MV-4-11 (cell line): ENCODE measurements at regions not wholly inside any gene's neighbourhood (a gene's known extent, or its start where the extent isn't known, plus 50 kb on each side); places are given as distances from the start of the nearest gene placed in this dataset.

Experiments
- DNase-seq: peaks from one replicate; lab custom pipeline; 2025; lab: John Stamatoyannopoulos, UW

GRCh38 chr1:58000116-58000515, 546.4 kb downstream of the OMA1 start:
- DNase-seq, result no peak

GRCh38 chr1:57996400-57996799, 550.1 kb downstream of the OMA1 start:
- no peak for DNase-seq

- no peak for DNase-seq
Measured at GRCh38 chr1:57991289-57991688, 555.2 kb downstream of the OMA1 start.

- DNase-seq, result no peak
Measured at GRCh38 chr1:57989877-57990276, 556.6 kb downstream of the OMA1 start.

- DNase-seq, result no peak
Measured at GRCh38 chr1:57987523-57987922, 559.0 kb downstream of the OMA1 start.

- peak; percentile 82 for DNase-seq
Measured at GRCh38 chr1:57986432-57986831, 560.1 kb downstream of the OMA1 start.

GRCh38 chr1:57984277-57984676, 560.4 kb upstream of the DAB1 start:
- no peak for DNase-seq

GRCh38 chr1:57983441-57983840, 559.6 kb upstream of the DAB1 start:
- no peak for DNase-seq

- DNase-seq, result no peak
Measured at GRCh38 chr1:57982852-57983251, 559.0 kb upstream of the DAB1 start.

GRCh38 chr1:57976216-57976615, 552.4 kb upstream of the DAB1 start:
- DNase-seq, result no peak

- DNase-seq, result no peak
Measured at GRCh38 chr1:57968321-57968720, 544.5 kb upstream of the DAB1 start.

- DNase-seq, result no peak
Measured at GRCh38 chr1:57966751-57967406, 543.0 kb upstream of the DAB1 start.

- DNase-seq, result no peak
Measured at GRCh38 chr1:57966340-57966739, 542.5 kb upstream of the DAB1 start.

- no peak for DNase-seq
Measured at GRCh38 chr1:57963581-57963980, 539.7 kb upstream of the DAB1 start.

GRCh38 chr1:57959531-57960241, 535.8 kb upstream of the DAB1 start:
- DNase-seq, result no peak

GRCh38 chr1:57957576-57957975, 533.7 kb upstream of the DAB1 start:
- no peak for DNase-seq

- DNase-seq, result peak; percentile 27
Measured at GRCh38 chr1:57951390-57951789, 527.5 kb upstream of the DAB1 start.

GRCh38 chr1:57949168-57949567, 525.3 kb upstream of the DAB1 start:
- no peak for DNase-seq

GRCh38 chr1:57947471-57947870, 523.6 kb upstream of the DAB1 start:
- DNase-seq, result no peak

- DNase-seq, result no peak
Measured at GRCh38 chr1:57945045-57945444, 521.2 kb upstream of the DAB1 start.

- no peak for DNase-seq
Measured at GRCh38 chr1:57943365-57943764, 519.5 kb upstream of the DAB1 start.

GRCh38 chr1:57934745-57935144, 510.9 kb upstream of the DAB1 start:
- DNase-seq, result no peak

GRCh38 chr1:57927003-57927402, 503.1 kb upstream of the DAB1 start:
- no peak for DNase-seq

GRCh38 chr1:57926025-57926552, 502.2 kb upstream of the DAB1 start:
- no peak for DNase-seq
